Esophagus squamous epithelium (tissue), 5 donors: ENCODE measurements at regions not wholly inside any gene's neighbourhood (a gene's known extent, or its start where the extent isn't known, plus 50 kb on each side); places are given as distances from the start of the nearest gene placed in this dataset.

Experiments
- DNase-seq: peaks from one replicate; lab custom pipeline; 2025; lab: John Stamatoyannopoulos, UW
- H3K27ac ChIP-seq, 4 donors: fragments of 200-600 bp; sonication (generic); one replicate each; pipeline ENCODE4 v1.5.1; 2016 to 2019; ENCODE audit warnings: mild to moderate bottlenecking in 1 of 4
- H3K27me3 ChIP-seq, 4 donors: fragments of 200-600 bp; sonication (generic); 1 replicate in 3 of 4; 2 replicates in 1 of 4; pipeline versions ENCODE4 v1.5.1 to v1.6.0; 2017 to 2021; ENCODE audit warnings: antibody characterized with exemption in 1 of 4
- H3K36me3 ChIP-seq, 3 donors: fragments of 200-600 bp; sonication (generic); one replicate each; pipeline ENCODE4 v1.5.1; 2016 to 2019
- H3K4me1 ChIP-seq, 3 donors: fragments of 200-600 bp; sonication (generic); one replicate each; pipeline ENCODE4 v1.5.1; 2017 to 2019
- H3K4me3 ChIP-seq, 4 donors: fragments of 200-600 bp; sonication (generic); 1 replicate in 3 of 4; 2 replicates in 1 of 4; pipeline ENCODE4 v1.5.1; 2016 to 2019; ENCODE audit warnings: mild to moderate bottlenecking in 2 of 4, moderate library complexity in 1 of 4
- H3K9me3 ChIP-seq, 3 donors: fragments of 200-600 bp; sonication (generic); one replicate each; pipeline ENCODE4 v1.5.1; 2016 to 2019
- POLR2A ChIP-seq, 4 donors: fragments of 450-650 bp; IDR thresholded peaks; one replicate each; pipeline ENCODE4 v1.6.1; 2017; ENCODE audit warnings: antibody characterized with exemption in 4 of 4, mild to moderate bottlenecking in 4 of 4, moderate library complexity in 3 of 4
- WGBS, 2 donors: methylation state at CpG; one replicate each; pipeline ENCODE4 v1.1.5; 2018; 5-methylcytosine and 5-hydroxymethylcytosine counted together
- intact Hi-C: fragments of 100-400 bp; cut with DNase I; formaldehyde crosslinking; loops from one replicate; pipeline ENCODE4 v1.15.0; 2022
- TF ChIP-seq, protein P1 (sequence below), 6 experiments: fragments of 450-650 bp in 4 of 6; fragments of 200-600 bp in 2 of 6; sonication (generic) in 2 of 6; IDR thresholded peaks; one replicate each; pipeline ENCODE4 v1.5.1; 2016 to 2019; ENCODE audit warnings: antibody characterized with exemption in 6 of 6, mild to moderate bottlenecking in 4 of 6, moderate library complexity in 4 of 6
- donor health status: DM: yes; HTN: yes; CAD: no.

DNA sequence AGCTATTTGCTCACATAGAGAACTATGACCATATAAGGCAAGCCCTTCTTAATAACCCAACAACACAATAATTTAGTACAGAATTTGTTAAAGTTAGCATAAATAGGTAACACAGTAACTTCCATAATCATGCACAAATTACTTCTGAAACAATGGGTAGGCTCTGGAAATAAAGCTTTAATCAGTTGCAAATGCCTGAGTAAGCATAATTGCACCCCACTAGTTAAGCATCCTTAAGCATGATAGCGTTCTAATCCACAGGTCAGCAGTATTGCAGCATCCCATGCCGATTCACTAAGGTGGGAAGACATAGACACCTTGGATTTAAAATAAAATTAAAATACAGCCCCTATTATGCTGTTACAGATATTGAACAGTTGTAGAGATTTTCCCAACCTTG, 161.7 kb downstream of the DHX15 start:
- WGBS, 2 donors: 77 to 90% methylated on average over 2 of the region's 2 CpGs
- no peak overlapping the region for H3K27ac ChIP-seq
- H3K36me3 ChIP-seq: no peaks in the 10 kb centered on the region
- no peaks in the 10 kb centered on the region for H3K4me1 ChIP-seq
- H3K9me3 ChIP-seq: no peaks in the 10 kb centered on the region
- intact Hi-C loops: no loop called here
- TF ChIP-seq POLR2A (IDR thresholded peaks at IDR 0.05): no peak
- no peaks in the 10 kb centered on the region for H3K27me3 ChIP-seq
- DNase-seq: no peak
- no peak overlapping the region for H3K4me3 ChIP-seq

DNA sequence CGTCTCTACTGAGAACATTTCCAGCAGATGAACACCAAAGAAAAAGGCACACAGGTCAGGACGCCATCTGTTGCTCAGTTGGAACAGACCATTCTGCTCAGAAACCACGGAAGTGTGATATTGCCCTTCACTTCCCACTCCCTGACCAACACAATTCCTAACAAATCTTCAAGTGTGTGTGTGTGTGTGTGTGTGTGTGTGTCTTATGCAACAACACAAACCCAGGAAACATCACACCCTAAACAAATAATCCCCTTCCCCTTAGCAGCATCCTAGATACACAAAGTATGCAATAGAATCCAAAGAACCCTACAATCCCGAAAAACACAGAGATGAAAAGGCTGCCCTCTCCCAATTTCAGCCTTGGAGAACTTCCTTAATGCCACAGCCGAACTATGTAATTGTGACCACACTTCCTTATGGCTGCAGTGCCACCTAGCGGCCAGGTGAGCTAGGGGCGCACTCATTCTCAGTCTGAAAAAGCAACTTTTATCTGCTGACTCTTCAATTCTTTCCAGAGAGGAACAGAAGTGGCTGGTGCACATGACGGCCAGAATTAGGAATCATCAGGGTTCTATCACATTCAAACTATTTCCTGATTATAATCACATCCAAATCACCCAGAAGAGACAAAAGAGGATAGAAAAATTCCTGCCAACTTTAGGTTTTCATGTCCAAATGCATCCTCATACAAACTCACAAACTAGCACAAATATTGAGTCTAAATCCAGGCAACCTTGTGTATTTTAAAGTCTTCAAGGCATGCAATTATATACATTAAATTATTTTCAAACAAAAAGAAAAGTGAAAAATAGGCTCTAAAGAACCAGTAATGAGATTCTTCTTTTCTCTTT, 164.9 kb downstream of the DHX15 start:
- intact Hi-C loops: no loop called here

DNA sequence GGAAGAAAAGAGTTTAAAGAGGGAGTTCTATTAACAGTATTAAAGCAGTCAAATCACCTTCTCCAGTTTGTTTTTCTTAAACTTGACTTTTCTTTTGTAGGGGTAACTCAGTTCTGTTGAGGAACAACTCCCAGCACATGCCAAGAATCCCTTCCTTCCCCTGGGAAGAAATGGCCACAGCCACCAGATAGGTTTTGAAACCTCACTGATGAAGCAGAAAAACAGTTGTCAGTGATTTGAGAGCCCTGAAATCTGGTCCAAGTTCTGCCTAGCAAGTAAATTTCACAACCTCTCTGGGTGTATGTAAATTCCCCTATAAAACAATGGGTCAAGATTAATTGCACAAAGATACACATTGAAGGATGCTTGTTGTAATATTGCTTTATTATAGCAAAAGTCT, 167.1 kb downstream of the DHX15 start:
- Histone ChIP-seq H3K4me3 (no peak overlapping the region), H3K36me3 (no peaks in the 10 kb centered on the region), H3K4me1 (no peaks in the 10 kb centered on the region), H3K27me3 (no peaks in the 10 kb centered on the region), H3K9me3 (no peaks in the 10 kb centered on the region), H3K27ac (no peak overlapping the region)
- intact Hi-C loops: no loop called here
- no peak for TF ChIP-seq POLR2A (IDR thresholded peaks at IDR 0.05)
- TF ChIP-seq, protein P1, sequence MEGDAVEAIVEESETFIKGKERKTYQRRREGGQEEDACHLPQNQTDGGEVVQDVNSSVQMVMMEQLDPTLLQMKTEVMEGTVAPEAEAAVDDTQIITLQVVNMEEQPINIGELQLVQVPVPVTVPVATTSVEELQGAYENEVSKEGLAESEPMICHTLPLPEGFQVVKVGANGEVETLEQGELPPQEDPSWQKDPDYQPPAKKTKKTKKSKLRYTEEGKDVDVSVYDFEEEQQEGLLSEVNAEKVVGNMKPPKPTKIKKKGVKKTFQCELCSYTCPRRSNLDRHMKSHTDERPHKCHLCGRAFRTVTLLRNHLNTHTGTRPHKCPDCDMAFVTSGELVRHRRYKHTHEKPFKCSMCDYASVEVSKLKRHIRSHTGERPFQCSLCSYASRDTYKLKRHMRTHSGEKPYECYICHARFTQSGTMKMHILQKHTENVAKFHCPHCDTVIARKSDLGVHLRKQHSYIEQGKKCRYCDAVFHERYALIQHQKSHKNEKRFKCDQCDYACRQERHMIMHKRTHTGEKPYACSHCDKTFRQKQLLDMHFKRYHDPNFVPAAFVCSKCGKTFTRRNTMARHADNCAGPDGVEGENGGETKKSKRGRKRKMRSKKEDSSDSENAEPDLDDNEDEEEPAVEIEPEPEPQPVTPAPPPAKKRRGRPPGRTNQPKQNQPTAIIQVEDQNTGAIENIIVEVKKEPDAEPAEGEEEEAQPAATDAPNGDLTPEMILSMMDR (IDR thresholded peaks at IDR 0.05): no peak
- DNase-seq: no peak

More for the DNA sequence above, 164.9 kb downstream of the DHX15 start:
- no peaks in the 10 kb centered on the region for H3K36me3 ChIP-seq
- no peaks in the 10 kb centered on the region for H3K27me3 ChIP-seq
- H3K9me3 ChIP-seq: no peaks in the 10 kb centered on the region
- no peak for DNase-seq
- no peaks in the 10 kb centered on the region for H3K4me1 ChIP-seq
- WGBS, 2 donors: 9 to 18% methylated on average over 8 of the region's 8 CpGs
- no peak overlapping the region for H3K27ac ChIP-seq
- TF ChIP-seq POLR2A (IDR thresholded peaks at IDR 0.05): no peak
- TF ChIP-seq, protein P1 (IDR thresholded peaks at IDR 0.05): peak; percentile 86 to 92 (median 90)
- H3K4me3 ChIP-seq: no peak overlapping the region

DNA sequence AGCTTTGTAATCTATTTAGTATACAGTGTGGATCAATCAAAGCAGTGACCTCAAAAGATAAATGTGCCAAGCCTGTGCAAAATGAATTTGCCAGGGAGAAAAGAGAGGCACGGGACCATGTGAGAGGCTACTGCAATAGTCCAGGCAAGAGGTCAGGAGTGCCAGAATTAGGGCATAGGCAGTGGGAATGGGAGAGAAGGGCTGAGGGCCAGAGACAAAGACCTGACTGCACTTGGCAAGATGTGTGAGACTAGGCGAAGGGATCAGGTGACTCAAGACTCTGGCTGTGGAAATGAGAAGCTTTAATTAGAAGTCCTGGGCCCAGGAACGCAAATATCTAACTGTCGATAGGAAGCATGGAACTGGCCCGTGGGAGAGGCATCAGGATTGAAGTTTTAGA, 168.1 kb downstream of the DHX15 start:
- Histone ChIP-seq H3K27ac (no peak overlapping the region), H3K4me1 (no peaks in the 10 kb centered on the region), H3K36me3 (no peaks in the 10 kb centered on the region), H3K4me3 (no peak overlapping the region), H3K27me3 (peaks cover 0 to 3% (median 0%) of the 10 kb centered on the region in 4 donors), H3K9me3 (no peaks in the 10 kb centered on the region)
- 88 to 91% methylated on average over 5 of the region's 5 CpGs for WGBS, 2 donors
- TF ChIP-seq POLR2A (IDR thresholded peaks at IDR 0.05): no peak
- TF ChIP-seq, protein P1 (IDR thresholded peaks at IDR 0.05): no peak
- no peak for DNase-seq
- intact Hi-C loops: no loop called here

DNA sequence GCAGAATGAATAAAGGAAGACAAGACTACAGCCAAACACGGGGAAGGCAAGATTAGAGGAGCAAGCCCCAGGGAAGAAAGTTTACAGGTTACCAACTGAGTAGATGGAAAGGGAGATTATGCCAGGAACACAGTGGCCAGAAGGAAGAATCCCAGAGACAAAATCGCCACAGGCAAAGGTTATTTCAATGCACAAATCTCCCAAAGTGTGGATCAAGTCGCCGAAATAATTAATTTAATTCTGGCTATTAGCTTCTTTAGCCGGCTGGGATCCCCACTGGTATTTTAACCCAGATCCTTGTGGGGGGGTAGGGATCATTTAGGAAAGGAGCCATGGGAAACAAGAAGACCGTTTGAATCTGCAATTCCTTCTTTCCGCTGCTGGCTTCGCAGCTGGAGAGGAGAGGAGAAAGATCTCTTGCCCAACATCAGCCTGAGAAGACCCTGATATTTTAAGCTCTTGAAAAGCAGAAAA, 171.0 kb downstream of the DHX15 start:
- no peak for TF ChIP-seq POLR2A (IDR thresholded peaks at IDR 0.05)
- TF ChIP-seq, protein P1 (IDR thresholded peaks at IDR 0.05): no peak
- 58 to 61% methylated on average over 7 to 8 of the region's 8 CpGs for WGBS, 2 donors
- intact Hi-C loops: no loop called here

More for the DNA sequence above, 171.0 kb downstream of the DHX15 start:
- no peak overlapping the region for H3K27ac ChIP-seq
- no peaks in the 10 kb centered on the region for H3K9me3 ChIP-seq
- no peaks in the 10 kb centered on the region for H3K36me3 ChIP-seq
- H3K4me1 ChIP-seq: no peaks in the 10 kb centered on the region
- H3K4me3 ChIP-seq: no peak overlapping the region
- no peak for DNase-seq
- H3K27me3 ChIP-seq: peaks cover 0 to 3% (median 0%) of the 10 kb centered on the region in 4 donors
